ENCODE measurements at regions not wholly inside any gene's neighbourhood (a gene's known extent, or its start where the extent isn't known, plus 50 kb on each side); places are given as distances from the start of the nearest gene placed in this dataset.
"Not testable (repeated sequence)": the region's sequence is repeated elsewhere in the genome, so short reads cannot be mapped to it uniquely, and the experiment has no call there.

- H3K9me3 ChIP-seq, result no peaks in the 10 kb centered on the region
- H3K27ac ChIP-seq, result no peak overlapping the region
- H3K27me3 ChIP-seq, result no peaks in the 10 kb centered on the region
- WGBS, 2 donors, result 54 to 56% methylated on average over 1 of the region's 1 CpG
- ATAC-seq (ENCODE audit: low FRiP score in 2 of 2) (no peak), DNase-seq (no peak)
- H3K4me3 ChIP-seq, result no peak overlapping the region
- TF ChIP-seq CTCF (IDR thresholded peaks at IDR 0.05) (no peak), EP300 (IDR thresholded peaks at IDR 0.05) (no peak), POLR2A (IDR thresholded peaks at IDR 0.05) (no peak), POLR2AphosphoS5 (IDR thresholded peaks at IDR 0.05) (no peak)
- no peaks in the 10 kb centered on the region for H3K4me1 ChIP-seq
- no peaks in the 10 kb centered on the region for H3K36me3 ChIP-seq
Observed at GRCh38 chr6:74705451-74705850, 500.4 kb downstream of the COL12A1 start.

- DNase-seq; H3K9me3 ChIP-seq; ATAC-seq (ENCODE audit: low FRiP score in 2 of 2); H3K4me3 ChIP-seq; H3K36me3 ChIP-seq; H3K27ac ChIP-seq; H3K27me3 ChIP-seq; H3K4me1 ChIP-seq: not testable (repeated sequence)
- WGBS, 2 donors, result 83 to 88% methylated on average over 7 of the region's 7 CpGs
Observed at GRCh38 chr6:74704540-74704939, 501.3 kb downstream of the COL12A1 start.

- no peaks in the 10 kb centered on the region for H3K4me1 ChIP-seq
- DNase-seq (no peak), ATAC-seq (ENCODE audit: low FRiP score in 2 of 2) (no peak)
- no peak for TF ChIP-seq POLR2A (IDR thresholded peaks at IDR 0.05)
- TF ChIP-seq CTCF (IDR thresholded peaks at IDR 0.05), result no peak
- no peak for TF ChIP-seq POLR2AphosphoS5 (IDR thresholded peaks at IDR 0.05)
- no peak for TF ChIP-seq EP300 (IDR thresholded peaks at IDR 0.05)
- no peaks in the 10 kb centered on the region for H3K36me3 ChIP-seq
- no peaks in the 10 kb centered on the region for H3K27me3 ChIP-seq
- 71 to 78% methylated on average over 2 of the region's 2 CpGs for WGBS, 2 donors
- no peak overlapping the region for H3K27ac ChIP-seq
- no peak overlapping the region for H3K4me3 ChIP-seq
- no peaks in the 10 kb centered on the region for H3K9me3 ChIP-seq
Observed at GRCh38 chr6:74690365-74690764, 515.5 kb downstream of the COL12A1 start.

GRCh38 chr6:74689601-74690000 is 516.3 kb downstream of the COL12A1 start:
- no peaks in the 10 kb centered on the region for H3K4me1 ChIP-seq
- no peaks in the 10 kb centered on the region for H3K9me3 ChIP-seq
- H3K4me3 ChIP-seq, result no peak overlapping the region
- no peaks in the 10 kb centered on the region for H3K36me3 ChIP-seq
- ATAC-seq (ENCODE audit: low FRiP score in 2 of 2) (no peak), DNase-seq (no peak)
- H3K27me3 ChIP-seq, result no peaks in the 10 kb centered on the region
- H3K27ac ChIP-seq, result no peak overlapping the region
- WGBS, 2 donors, result 73 to 80% methylated on average over 2 of the region's 2 CpGs
- no peak for TF ChIP-seq POLR2AphosphoS5 (IDR thresholded peaks at IDR 0.05)
- no peak for TF ChIP-seq EP300 (IDR thresholded peaks at IDR 0.05)
- TF ChIP-seq CTCF (IDR thresholded peaks at IDR 0.05), result no peak
- TF ChIP-seq POLR2A (IDR thresholded peaks at IDR 0.05), result no peak

GRCh38 chr6:74677463-74677862 is 528.4 kb downstream of the COL12A1 start:
- Histone ChIP-seq H3K27ac (no peak overlapping the region), H3K4me3 (no peak overlapping the region), H3K27me3 (no peaks in the 10 kb centered on the region), H3K36me3 (no peaks in the 10 kb centered on the region), H3K4me1 (no peaks in the 10 kb centered on the region), H3K9me3 (no peaks in the 10 kb centered on the region)
- no peak for DNase-seq
- TF ChIP-seq CTCF (IDR thresholded peaks at IDR 0.05) (no peak), POLR2AphosphoS5 (IDR thresholded peaks at IDR 0.05) (no peak), EP300 (IDR thresholded peaks at IDR 0.05) (no peak), POLR2A (IDR thresholded peaks at IDR 0.05) (no peak)
- 44 to 48% methylated on average over 1 of the region's 1 CpG for WGBS, 2 donors
- ATAC-seq (ENCODE audit: low FRiP score in 2 of 2), result no peak

Data from upper lobe of left lung (tissue), 6 donors.